HepG2 (cell line): ENCODE measurements at regions not wholly inside any gene's neighbourhood (a gene's known extent, or its start where the extent isn't known, plus 50 kb on each side); places are given as distances from the start of the nearest gene placed in this dataset.

ENCODE experiments used
- ATAC-seq: fragments of 200-7000 bp; cut with Tn5 transposase; 3 replicates; pipeline ENCODE4 v1.9.1; 2020; ENCODE audit warnings: mild to moderate bottlenecking, moderate library complexity
- BruUV-seq: library from RNA; stranded (reverse); fragments of 400-500 nt; replicated peaks from 2 replicates; lab custom pipeline; 2021; lab: Mats Ljungman, UMichigan
- CTCF ChIA-PET: fragments of 300-600 bp; formaldehyde crosslinking; extraction: SDS; loops from one replicate; lab custom pipeline; 2021; ENCODE audit warnings: low total read pairs, inconsistent platforms, low intra/inter-chr PET ratio; lab: Yijun Ruan, JAX
- POLR2A ChIA-PET: fragments of 350-600 bp; sonication (Branson Sonifier 250); formaldehyde crosslinking; loops from one replicate; lab custom pipeline; 2020; ENCODE audit warnings: antibody characterized with exemption, inconsistent platforms; lab: Yijun Ruan, JAX
- DNase-seq: peaks from one replicate; pipeline ENCODE4 v3.0.0-alpha.2; 2015; ENCODE audit warnings: low spot score
- FAIRE-seq: peaks from 3 replicates; lab custom pipeline; 2011; peaks lifted over from hg19 to GRCh38; lab: Jason Lieb, UNC
- H2AFZ ChIP-seq: one replicate; pipeline ENCODE4 v1.6.1; 2011; ENCODE audit warnings: low read length, inconsistent platforms
- H3K27ac ChIP-seq: fragments of 300-600 bp; 3 replicates; pipeline ENCODE4 v1.8.0; 2011; ENCODE audit warnings: mixed run types, mild to moderate bottlenecking, mixed read lengths, low read length, inconsistent platforms; ENCODE audit not compliant: insufficient read depth; ENCODE audit errors: extremely low read length
- H3K27me3 ChIP-seq, 2 experiments: fragments of 200-600 bp in 1 of 2; 2 replicates in 1 of 2; 3 replicates in 1 of 2; pipeline versions ENCODE4 v1.6.0 to v1.8.0; 2011; ENCODE audit warnings: low read length in 2 of 2, mild to moderate bottlenecking in 2 of 2, moderate library complexity in 2 of 2, inconsistent platforms in 1 of 2; ENCODE audit not compliant: insufficient read depth in 2 of 2, control insufficient read depth in 1 of 2
- H3K36me3 ChIP-seq, 2 experiments: fragments of 200-600 bp in 1 of 2; replicated peaks in 1 of 2; 2 replicates in 1 of 2; 3 replicates in 1 of 2; pipeline versions ENCODE4 v1.5.1 to v1.8.0; 2011; ENCODE audit warnings: low read length in 2 of 2, inconsistent platforms in 1 of 2; ENCODE audit not compliant: insufficient read depth in 2 of 2, control insufficient read depth in 1 of 2
- H3K4me1 ChIP-seq: 2 replicates; pipeline ENCODE4 v1.5.1; 2012; ENCODE audit warnings: low read length, inconsistent platforms; ENCODE audit not compliant: insufficient read depth
- H3K4me2 ChIP-seq: 2 replicates; pipeline ENCODE4 v1.6.0; 2011; ENCODE audit warnings: low read depth, low read length, inconsistent platforms
- H3K4me3 ChIP-seq, 3 experiments: fragments of 200-600 bp in 1 of 3; sonication (generic), shearing (Covaris generic) in 1 of 3; replicated peaks in 1 of 3; 2 replicates each; pipeline ENCODE4 v1.5.1; 2011 to 2016; ENCODE audit warnings: low read length in 3 of 3, inconsistent platforms in 2 of 3, low read depth in 2 of 3, mild to moderate bottlenecking in 2 of 3, control low read depth in 1 of 3, mixed read lengths in 1 of 3; ENCODE audit not compliant: insufficient read depth in 1 of 3
- H3K79me2 ChIP-seq: one replicate; pipeline ENCODE4 v1.6.1; 2011; ENCODE audit warnings: low read length, inconsistent platforms; ENCODE audit not compliant: insufficient read depth
- H3K9ac ChIP-seq: 2 replicates; pipeline ENCODE4 v1.6.0; 2011; ENCODE audit warnings: mild to moderate bottlenecking, low read depth, low read length, inconsistent platforms; ENCODE audit not compliant: insufficient read depth
- H3K9me3 ChIP-seq: 2 replicates; pipeline ENCODE4 v1.5.1; 2012; ENCODE audit warnings: mild to moderate bottlenecking, low read length
- H4K20me1 ChIP-seq: 2 replicates; pipeline ENCODE4 v1.6.0; 2011; ENCODE audit warnings: inconsistent platforms, mild to moderate bottlenecking, low read length, moderate library complexity; ENCODE audit not compliant: insufficient read depth
- CEBPB ChIP-seq: IDR thresholded peaks from 2 replicates; pipeline ENCODE4 v1.6.1; 2011; ENCODE audit warnings: low read depth, low read length, improper control_type of control experiment, borderline replicate concordance
- FLYWCH1 ChIP-seq: sonication (generic); formaldehyde crosslinking; IDR thresholded peaks from 2 replicates; pipeline ENCODE4 v1.8.1; 2023; ENCODE audit warnings: mild to moderate bottlenecking, missing genetic modification reagents
- FOSL2 ChIP-seq: sonication (generic); formaldehyde crosslinking; IDR thresholded peaks from 2 replicates; pipeline ENCODE4 v1.4.0; 2020; ENCODE audit warnings: missing genetic modification reagents
- ISL2 ChIP-seq: sonication (generic); formaldehyde crosslinking; IDR thresholded peaks from 2 replicates; pipeline ENCODE4 v1.5.0; 2020; ENCODE audit warnings: missing genetic modification reagents
- KDM6A ChIP-seq: IDR thresholded peaks from 2 replicates; pipeline ENCODE4 v1.6.1; 2016; ENCODE audit warnings: low read depth
- TEAD3 ChIP-seq: optimal IDR thresholded peaks from 2 replicates; pipeline ENCODE3; 2016; ENCODE audit warnings: borderline replicate concordance
- THAP11 ChIP-seq: IDR thresholded peaks from 2 replicates; pipeline ENCODE4 v1.6.1; 2016; ENCODE audit warnings: missing biosample characterization, missing genetic modification reagents
- TOPORS ChIP-seq: sonication (generic); formaldehyde crosslinking; IDR thresholded peaks from 2 replicates; pipeline ENCODE4 v1.8.0; 2023; ENCODE audit warnings: mild to moderate bottlenecking, missing genetic modification reagents
- ZFP36L2 ChIP-seq: sonication (generic); formaldehyde crosslinking; IDR thresholded peaks from 2 replicates; pipeline ENCODE4 v1.4.0; 2020; ENCODE audit warnings: missing genetic modification reagents
- ZNF598 ChIP-seq: sonication (generic); formaldehyde crosslinking; IDR thresholded peaks from 2 replicates; pipeline ENCODE4 v1.5.1; 2020; ENCODE audit warnings: mild to moderate bottlenecking, missing genetic modification reagents, borderline replicate concordance
- ZNF713 ChIP-seq: sonication (generic); formaldehyde crosslinking; IDR thresholded peaks from 2 replicates; pipeline ENCODE4 v1.4.0; 2020; ENCODE audit warnings: mild to moderate bottlenecking, missing genetic modification reagents
- ZNF768 ChIP-seq: sonication (generic); formaldehyde crosslinking; IDR thresholded peaks from 2 replicates; pipeline ENCODE4 v1.4.0; 2020; ENCODE audit warnings: missing genetic modification reagents
- WGBS: methylation state at CpG from one replicate; pipeline ENCODE4 v1.1.6; 2017; ENCODE audit warnings: low lambda C conversion rate; 5-methylcytosine and 5-hydroxymethylcytosine counted together
- in situ Hi-C: cut with HindIII; loops from 2 replicates; pipeline ENCODE4 v1.10.0; 2017; ENCODE audit warnings: low pct_unique_long_range_greater_than_20kb; ENCODE audit not compliant: extremely low pct_ligation_motif_present
- intact Hi-C: fragments of 100-400 bp; cut with micrococcal nuclease; formaldehyde crosslinking; loops from one replicate; pipeline ENCODE4 v1.10.0; 2022; ENCODE audit not compliant: unreplicated experiment
- TF ChIP-seq, protein P1 (sequence below): IDR thresholded peaks from 2 replicates; pipeline ENCODE4 v1.6.1; 2012; ENCODE audit warnings: low read depth, low read length, improper control_type of control experiment
- TF ChIP-seq, protein P2 (sequence below): sonication (generic); formaldehyde crosslinking; conservative IDR thresholded peaks from 2 replicates; pipeline ENCODE4 v1.4.0; 2020; ENCODE audit warnings: missing genetic modification reagents

DNA sequence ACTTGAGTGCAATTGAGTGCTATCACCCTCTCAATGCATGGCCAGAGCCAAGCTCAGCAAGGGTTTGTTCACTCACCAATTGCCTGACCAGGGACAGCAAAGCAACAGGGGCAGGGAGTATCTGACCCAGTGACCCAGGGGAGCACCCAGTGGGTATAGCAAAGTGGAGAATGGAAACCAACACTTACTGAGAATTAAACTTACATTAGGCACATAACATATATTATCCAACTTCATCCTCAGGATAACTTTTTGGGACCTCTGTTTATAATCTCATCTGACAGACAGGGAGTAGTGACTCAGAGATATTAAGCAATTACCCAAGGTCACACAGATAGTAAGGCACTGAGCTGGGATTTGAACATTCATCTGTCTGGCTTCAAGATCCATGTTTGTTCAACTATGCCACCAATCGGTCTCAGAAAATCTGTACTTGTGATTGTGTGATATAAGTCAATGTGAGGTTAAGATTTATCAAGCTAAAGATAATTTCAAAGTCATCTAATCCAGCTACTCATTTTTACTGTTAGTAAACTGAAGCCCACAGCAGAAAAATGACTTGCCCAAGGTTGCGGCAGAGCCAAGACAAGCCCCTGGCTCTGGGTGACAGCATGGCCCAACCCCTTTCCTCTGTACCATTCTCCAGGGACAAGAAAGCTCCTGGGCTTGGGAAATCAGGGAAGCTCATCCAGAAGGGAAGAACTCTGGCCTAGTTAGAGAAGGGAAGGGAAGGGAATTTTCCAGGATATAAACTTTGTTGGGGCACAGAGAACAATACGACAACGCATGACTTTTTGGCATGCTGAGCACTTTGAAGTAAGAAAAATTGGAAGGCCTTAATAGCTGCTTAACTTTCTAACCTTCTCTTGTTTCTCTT lies 138.0 kb upstream of the SMAD3 start:
- no peak for DNase-seq
- intact Hi-C loops (no loop called here), in situ Hi-C loops (loop anchor here (25.0 kb wide), 1 partner anchor 510 kb away; no protein-coding TSS in a partner anchor)
- Histone ChIP-seq H3K4me1 (peaks cover 45% of the 10 kb centered on the region), H3K9ac (no peak overlapping the region), H3K79me2 (no peaks in the 10 kb centered on the region), H4K20me1 (no peaks in the 10 kb centered on the region), H3K4me3 (no peak overlapping the region), H3K4me2 (no peak overlapping the region), H3K27me3 (peaks cover 0 to 6% of the 10 kb centered on the region in 2 experiments; a peak in 1 of 5 replicates), H2AFZ (no peak overlapping the region), H3K36me3 (no peaks in the 10 kb centered on the region), H3K27ac (no peak overlapping the region), H3K9me3 (peaks cover 7% of the 10 kb centered on the region)
- ChIA-PET CTCF (no interaction called here), POLR2A (no interaction called here)
- WGBS: 61% methylated on average over 4 of the region's 4 CpGs
- TF ChIP-seq ISL2 (no peak), CEBPB (peak; percentile 54; the same call in 1 of the 2 replicates), FOSL2 (CRISPR knock-in tag) (peak; percentile 64; the same call in 1 of the 2 replicates)
- ATAC-seq: no peak
- BruUV-seq: no TSS peak
- FAIRE-seq: no peak

DNA sequence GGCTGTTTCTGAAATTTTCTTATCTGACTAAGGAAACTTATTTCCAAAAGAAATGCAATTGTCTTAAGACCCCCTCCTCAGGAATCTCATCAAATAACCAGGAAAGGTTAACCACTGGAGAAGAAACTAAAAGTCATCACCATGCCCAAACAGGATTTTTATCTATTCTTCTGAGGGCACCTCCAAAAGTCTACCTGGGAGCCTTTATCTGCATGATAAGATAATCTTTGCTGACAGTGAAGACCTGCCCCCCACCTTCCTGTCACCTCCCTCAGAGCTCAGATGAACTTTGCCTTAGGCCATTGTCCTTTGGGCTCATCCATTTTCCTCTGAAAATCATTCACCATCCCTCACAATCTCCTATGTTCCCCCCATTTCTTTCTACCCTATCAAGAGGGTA lies 137.3 kb upstream of the SMAD3 start:
- TF ChIP-seq TOPORS (CRISPR knock-in tag): no peak
- TF ChIP-seq, protein P1, sequence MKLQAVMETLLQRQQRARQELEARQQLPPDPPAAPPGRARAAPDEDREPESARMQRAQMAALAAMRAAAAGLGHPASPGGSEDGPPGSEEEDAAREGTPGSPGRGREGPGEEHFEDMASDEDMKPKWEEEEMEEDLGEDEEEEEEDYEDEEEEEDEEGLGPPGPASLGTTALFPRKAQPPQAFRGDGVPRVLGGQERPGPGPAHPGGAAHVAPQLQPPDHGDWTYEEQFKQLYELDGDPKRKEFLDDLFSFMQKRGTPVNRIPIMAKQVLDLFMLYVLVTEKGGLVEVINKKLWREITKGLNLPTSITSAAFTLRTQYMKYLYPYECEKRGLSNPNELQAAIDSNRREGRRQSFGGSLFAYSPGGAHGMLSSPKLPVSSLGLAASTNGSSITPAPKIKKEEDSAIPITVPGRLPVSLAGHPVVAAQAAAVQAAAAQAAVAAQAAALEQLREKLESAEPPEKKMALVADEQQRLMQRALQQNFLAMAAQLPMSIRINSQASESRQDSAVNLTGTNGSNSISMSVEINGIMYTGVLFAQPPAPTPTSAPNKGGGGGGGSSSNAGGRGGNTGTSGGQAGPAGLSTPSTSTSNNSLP: no peak
- no peak for TF ChIP-seq KDM6A
- TF ChIP-seq ZNF598: no peak
- TF ChIP-seq ZNF713 (CRISPR knock-in tag): no peak
- TF ChIP-seq, protein P2, sequence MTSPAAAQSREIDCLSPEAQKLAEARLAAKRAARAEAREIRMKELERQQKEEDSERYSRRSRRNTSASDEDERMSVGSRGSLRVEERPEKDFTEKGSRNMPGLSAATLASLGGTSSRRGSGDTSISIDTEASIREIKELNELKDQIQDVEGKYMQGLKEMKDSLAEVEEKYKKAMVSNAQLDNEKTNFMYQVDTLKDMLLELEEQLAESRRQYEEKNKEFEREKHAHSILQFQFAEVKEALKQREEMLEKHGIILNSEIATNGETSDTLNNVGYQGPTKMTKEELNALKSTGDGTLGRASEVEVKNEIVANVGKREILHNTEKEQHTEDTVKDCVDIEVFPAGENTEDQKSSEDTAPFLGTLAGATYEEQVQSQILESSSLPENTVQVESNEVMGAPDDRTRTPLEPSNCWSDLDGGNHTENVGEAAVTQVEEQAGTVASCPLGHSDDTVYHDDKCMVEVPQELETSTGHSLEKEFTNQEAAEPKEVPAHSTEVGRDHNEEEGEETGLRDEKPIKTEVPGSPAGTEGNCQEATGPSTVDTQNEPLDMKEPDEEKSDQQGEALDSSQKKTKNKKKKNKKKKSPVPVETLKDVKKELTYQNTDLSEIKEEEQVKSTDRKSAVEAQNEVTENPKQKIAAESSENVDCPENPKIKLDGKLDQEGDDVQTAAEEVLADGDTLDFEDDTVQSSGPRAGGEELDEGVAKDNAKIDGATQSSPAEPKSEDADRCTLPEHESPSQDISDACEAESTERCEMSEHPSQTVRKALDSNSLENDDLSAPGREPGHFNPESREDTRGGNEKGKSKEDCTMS (CRISPR knock-in tag): no peak
- no peak for TF ChIP-seq ZFP36L2
- no peak for TF ChIP-seq FLYWCH1 (CRISPR knock-in tag)
- TF ChIP-seq TEAD3: no peak
- no peak for TF ChIP-seq THAP11 (CRISPR knock-in tag)
- TF ChIP-seq ZNF768 (CRISPR knock-in tag): no peak
- intact Hi-C loops (no loop called here), in situ Hi-C loops (loop anchor here (25.0 kb wide), 1 partner anchor 509 kb away; no protein-coding TSS in a partner anchor)
- Histone ChIP-seq H2AFZ (no peak overlapping the region), H3K9ac (no peak overlapping the region), H3K4me2 (no peak overlapping the region), H3K36me3 (no peaks in the 10 kb centered on the region), H3K27me3 (peaks cover 0 to 6% of the 10 kb centered on the region in 2 experiments; a peak in 1 of 5 replicates), H4K20me1 (no peaks in the 10 kb centered on the region), H3K4me1 (peaks cover 52% of the 10 kb centered on the region), H3K79me2 (no peaks in the 10 kb centered on the region), H3K27ac (no peak overlapping the region), H3K4me3 (no peak overlapping the region), H3K9me3 (peaks cover under 1% of the 10 kb centered on the region; the same call in 1 of the 2 replicates)
- ChIA-PET POLR2A (no interaction called here), CTCF (no interaction called here)
- DNase-seq (no peak), ATAC-seq (no peak), FAIRE-seq (no peak)
- no TSS peak for BruUV-seq
